Activated T-cell treated with anti-CD3 and anti-CD28 coated beads for 4 hours (primary cell): ENCODE measurements at regions not wholly inside any gene's neighbourhood (a gene's known extent, or its start where the extent isn't known, plus 50 kb on each side); places are given as distances from the start of the nearest gene placed in this dataset.
"Not testable (repeated sequence)": the region's sequence is repeated elsewhere in the genome, so short reads cannot be mapped to it uniquely, and the experiment has no call there.

ENCODE experiments used
- DNase-seq: peaks from one replicate; pipeline ENCODE4 v3.0.0-alpha.2; 2020

- not testable (repeated sequence) for DNase-seq
These were observed 56.8 kb downstream of the ATP6V0E2 start for GRCh38 chr7:149930374-149931068.

DNA sequence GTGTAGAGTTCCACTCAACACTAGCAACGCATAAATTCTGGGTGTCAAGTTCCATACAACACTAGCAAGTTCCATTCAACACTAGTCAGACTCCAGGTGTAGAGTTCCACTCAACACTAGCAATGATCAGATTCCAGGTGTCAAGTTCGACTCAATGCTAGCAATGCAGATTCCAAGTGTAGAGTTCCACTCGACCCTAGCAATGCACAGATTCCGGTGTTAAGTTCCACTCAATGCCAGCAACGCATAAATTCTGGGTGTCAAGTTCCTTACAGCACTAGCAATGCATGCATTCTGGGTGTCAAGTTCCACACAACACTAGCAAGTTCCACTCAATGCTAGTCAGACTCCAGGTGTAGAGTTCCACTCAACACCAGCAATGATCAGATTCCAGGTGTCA is 60.0 kb downstream of the ATP6V0E2 start:
- not testable (repeated sequence) for DNase-seq

GRCh38 chr7:149947346-149947745 is 73.6 kb downstream of the ATP6V0E2 start:
- not testable (repeated sequence) for DNase-seq

- DNase-seq: not testable (repeated sequence)
These were observed 74.7 kb downstream of the ATP6V0E2 start for GRCh38 chr7:149948444-149948843.

DNA sequence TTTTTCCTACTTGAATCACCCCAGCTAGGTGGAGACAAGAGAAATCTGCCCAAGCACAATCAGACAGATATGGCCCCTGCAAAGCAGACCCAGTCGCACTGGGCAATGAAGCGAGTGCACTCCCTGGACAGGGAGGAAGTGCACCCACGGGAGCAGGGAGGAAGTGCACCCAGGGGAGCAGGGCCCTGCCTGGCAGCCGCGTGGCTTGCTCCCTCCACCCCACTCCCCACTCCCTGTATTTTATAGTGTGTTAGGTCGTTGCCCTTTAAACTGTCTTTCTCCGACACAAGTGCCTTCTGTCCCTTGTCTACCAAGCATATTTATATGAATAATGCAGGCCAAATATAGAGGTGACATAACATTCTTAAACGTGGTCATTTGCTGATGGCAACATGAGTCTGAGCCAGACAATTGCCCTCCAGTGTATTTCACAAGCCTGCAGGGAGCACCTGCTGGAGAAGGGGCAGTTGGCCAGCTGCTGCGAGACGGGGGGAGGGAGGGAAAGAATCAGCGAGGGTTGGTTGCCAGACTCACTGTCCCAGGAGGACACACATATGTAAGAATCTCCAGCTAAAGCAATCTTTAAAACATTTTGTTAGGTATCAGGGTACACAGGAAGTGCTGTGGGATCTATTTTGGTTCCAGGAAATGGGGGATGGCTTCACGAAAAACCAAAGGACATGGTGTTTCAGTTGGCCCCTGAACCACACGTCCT is 76.3 kb downstream of the ATP6V0E2 start:
- not testable (repeated sequence) for DNase-seq

GRCh38 chr7:149950578-149950924 is 76.8 kb downstream of the ATP6V0E2 start:
- not testable (repeated sequence) for DNase-seq

- not testable (repeated sequence) for DNase-seq
These were observed 77.8 kb downstream of the ATP6V0E2 start for GRCh38 chr7:149951579-149951978.

- DNase-seq: not testable (repeated sequence)
These were observed 85.1 kb downstream of the ATP6V0E2 start for GRCh38 chr7:149958880-149959279.

DNA sequence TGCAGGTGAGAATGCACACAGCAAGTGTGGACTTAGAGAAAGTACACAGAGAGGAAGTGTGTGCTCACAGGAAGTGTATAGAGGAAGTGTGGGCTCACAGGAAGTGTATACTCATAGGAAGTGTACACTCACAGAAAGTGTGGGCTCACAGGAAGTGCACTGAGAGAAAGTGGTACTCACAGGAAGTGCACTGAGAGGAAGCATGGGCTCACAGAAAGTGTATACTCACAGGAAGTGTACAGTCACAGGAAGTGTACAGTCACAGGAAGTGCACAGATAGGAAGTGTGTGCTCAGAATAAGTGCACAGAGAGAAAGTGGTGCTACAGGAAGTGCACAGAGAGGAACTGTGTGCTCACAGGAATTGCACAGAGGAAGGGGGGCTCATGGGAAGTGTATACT is 87.1 kb downstream of the ATP6V0E2 start:
- DNase-seq: not testable (repeated sequence)

DNA sequence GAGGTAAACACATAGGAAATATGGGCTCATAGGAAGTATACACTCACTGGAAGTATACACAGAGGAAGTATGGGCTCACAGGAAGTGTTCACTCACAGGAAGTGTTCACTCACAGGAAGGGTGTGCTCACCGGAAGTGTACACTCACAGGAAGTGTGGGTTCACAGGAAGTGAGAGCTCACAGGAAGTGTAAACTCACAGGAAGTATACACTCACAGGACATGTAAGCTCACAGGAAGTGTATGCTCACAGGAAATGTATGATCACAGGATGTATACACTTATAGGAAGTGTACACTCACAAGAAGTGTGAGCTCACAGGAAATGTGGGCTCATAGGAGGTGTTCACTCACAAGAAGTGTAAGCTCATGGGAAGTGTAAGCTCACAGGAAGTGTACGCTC is 88.1 kb downstream of the ATP6V0E2 start:
- not testable (repeated sequence) for DNase-seq

- not testable (repeated sequence) for DNase-seq
These were observed 89.0 kb downstream of the ATP6V0E2 start for GRCh38 chr7:149962685-149963319.

- not testable (repeated sequence) for DNase-seq
These were observed 90.2 kb downstream of the ATP6V0E2 start for GRCh38 chr7:149963985-149964384.

DNA sequence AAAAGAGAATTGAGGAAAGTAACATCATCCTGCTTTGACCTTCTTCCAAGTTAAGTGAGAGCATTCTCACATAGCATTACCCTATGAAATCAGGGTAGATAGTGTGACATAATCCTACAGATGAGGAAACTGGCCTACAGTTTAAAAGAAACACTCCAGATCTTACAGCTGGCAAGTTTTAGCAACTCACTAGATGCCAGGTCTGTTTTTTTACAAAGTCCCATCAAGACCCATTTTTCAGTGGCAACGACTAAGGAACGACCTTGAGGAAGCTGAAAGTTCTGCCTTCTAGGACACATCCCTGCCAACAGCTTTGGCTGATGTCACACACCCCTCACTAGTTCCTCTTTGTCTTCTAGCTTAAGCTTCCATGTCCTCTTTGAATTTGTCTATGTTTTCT is 92.7 kb downstream of the ATP6V0E2 start:
- DNase-seq: not testable (repeated sequence)

GRCh38 chr7:149972977-149973376 is 99.2 kb downstream of the ATP6V0E2 start:
- not testable (repeated sequence) for DNase-seq

GRCh38 chr7:149973681-149974080 is 99.9 kb downstream of the ATP6V0E2 start:
- DNase-seq: not testable (repeated sequence)

- not testable (repeated sequence) for DNase-seq
These were observed 101.8 kb downstream of the ATP6V0E2 start for GRCh38 chr7:149975608-149976007.

DNA sequence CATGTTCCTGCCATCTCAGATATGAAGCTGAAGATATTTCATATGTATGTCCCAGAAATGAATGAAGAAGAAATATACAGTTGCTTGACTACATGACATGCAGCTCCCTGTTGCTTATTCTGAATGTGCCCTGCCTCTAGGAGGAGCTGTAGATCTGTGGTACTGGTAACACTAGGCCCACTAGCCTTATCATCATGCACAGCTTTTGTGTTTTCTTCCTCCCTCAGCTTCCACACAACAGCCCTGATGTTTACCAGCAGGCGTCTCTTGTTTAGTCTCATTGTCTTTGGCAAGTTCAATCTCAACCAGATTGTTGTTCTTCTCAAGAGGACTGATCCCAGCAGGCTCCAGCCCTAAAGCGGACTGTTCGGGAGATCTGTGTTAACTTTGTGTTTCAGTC is 104.8 kb downstream of the ATP6V0E2 start:
- not testable (repeated sequence) for DNase-seq

- not testable (repeated sequence) for DNase-seq
These were observed 105.2 kb downstream of the ATP6V0E2 start for GRCh38 chr7:149978944-149979343.

DNA sequence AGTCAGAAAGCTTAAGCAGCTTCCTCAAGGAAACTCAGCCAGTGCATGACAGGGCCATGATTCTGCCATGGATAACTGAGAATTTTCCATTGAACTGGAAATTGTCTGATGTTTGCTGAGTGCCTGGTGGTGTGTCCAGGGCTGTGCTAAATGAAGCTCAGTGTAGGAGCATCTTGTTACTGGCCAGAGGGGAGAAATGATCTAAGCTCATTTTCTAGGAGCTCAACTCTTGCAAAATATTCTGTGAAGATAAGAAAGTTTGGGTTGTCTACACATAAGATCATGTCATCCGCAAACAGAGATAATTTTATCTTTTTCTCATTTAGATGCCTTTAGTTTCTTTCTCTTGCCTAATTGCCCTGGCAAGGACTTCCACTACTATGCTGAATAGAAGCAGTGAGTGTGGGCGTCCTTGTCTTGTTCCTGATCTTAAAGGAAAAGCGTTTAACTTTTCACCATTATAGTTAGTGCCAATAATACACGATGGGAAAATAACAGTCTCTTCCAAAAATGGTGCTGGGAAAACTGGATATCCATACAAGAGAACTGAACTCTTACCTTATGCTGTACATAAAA is 108.9 kb downstream of the ATP6V0E2 start:
- DNase-seq: not testable (repeated sequence)

GRCh38 chr7:149986866-149987265 is 113.1 kb downstream of the ATP6V0E2 start:
- not testable (repeated sequence) for DNase-seq

DNA sequence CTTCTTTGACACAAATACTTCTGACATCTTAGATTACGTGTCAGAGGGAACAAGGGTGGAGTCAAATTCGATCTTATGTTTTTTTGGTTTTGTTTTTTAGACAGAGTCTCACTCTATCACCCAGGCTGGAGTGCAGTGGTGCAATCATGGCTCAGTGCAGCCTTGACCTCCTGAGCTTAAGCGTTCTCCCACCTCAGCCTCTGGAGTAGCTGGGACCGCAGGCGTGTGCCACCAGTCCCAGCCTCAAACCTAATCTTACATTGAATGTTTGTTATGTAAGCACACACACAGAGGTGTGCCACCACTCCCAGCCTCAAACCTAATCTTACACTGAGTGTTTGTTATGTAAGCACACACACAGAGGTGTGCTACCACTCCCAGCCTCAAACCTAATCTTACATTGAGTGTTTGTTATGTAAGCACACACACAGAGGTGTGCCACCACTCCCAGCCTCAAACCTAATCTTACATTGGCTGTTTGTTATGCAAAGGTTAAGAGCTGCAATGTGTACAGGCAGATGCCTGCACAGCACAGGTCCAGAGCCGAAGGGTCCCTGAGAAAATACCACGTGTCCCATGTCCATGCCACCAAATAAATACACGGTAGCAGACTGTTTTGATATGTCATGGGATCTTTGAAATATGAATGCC is 118.0 kb downstream of the ATP6V0E2 start:
- not testable (repeated sequence) for DNase-seq

DNA sequence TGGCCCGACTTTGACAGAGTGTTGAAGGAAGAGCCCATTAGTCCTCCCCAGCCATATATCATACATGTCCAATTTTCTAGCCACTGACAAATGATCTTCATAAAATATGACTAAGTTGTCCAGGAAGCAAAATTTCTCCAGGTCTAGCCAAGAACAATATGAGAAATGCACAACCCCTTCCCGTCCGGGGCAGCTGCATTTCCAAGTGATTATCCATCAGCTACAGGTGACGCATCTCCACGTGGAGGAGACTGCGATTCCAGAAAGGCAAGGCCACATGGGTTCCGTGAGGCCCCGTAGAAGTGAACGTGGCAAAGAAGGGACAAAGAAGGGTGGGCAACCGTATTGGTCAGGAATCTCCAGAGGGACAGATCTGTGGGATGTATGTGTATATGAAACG is 118.6 kb downstream of the ATP6V0E2 start:
- not testable (repeated sequence) for DNase-seq
